GM12878 (cell line): ENCODE measurements at regions not wholly inside any gene's neighbourhood (a gene's known extent, or its start where the extent isn't known, plus 50 kb on each side); places are given as distances from the start of the nearest gene placed in this dataset.

ENCODE experiments used
- ATAC-seq: fragments of 200-7000 bp; cut with Tn5 transposase; 3 replicates; pipeline ENCODE4 v1.9.1; 2020; ENCODE audit warnings: mild to moderate bottlenecking, moderate library complexity
- BruUV-seq: library from RNA; stranded (reverse); fragments of 400-500 nt; replicated peaks from 2 replicates; lab custom pipeline; 2021; lab: Mats Ljungman, UMichigan
- CTCF ChIA-PET: fragments of 300-600 bp; sonication (Branson Sonifier 250); formaldehyde crosslinking; extraction: SDS; loops from one replicate; lab custom pipeline; 2021; ENCODE audit warnings: inconsistent platforms; lab: Yijun Ruan, JAX
- POLR2A ChIA-PET: fragments of 350-600 bp; formaldehyde crosslinking; extraction: SDS; loops from one replicate; lab custom pipeline; 2021; ENCODE audit warnings: inconsistent platforms; lab: Charles Lee
- RAD21 ChIA-PET: fragments of 300-600 bp; sonication (Branson Sonifier 250); formaldehyde crosslinking; loops from one replicate; lab custom pipeline; 2023; ENCODE audit warnings: antibody characterized with exemption; ENCODE audit not compliant: unreplicated experiment; lab: Charles Lee
- SMC1A ChIA-PET: fragments of 300-600 bp; sonication (Branson Sonifier 250); formaldehyde crosslinking; loops from one replicate; lab custom pipeline; 2023; ENCODE audit not compliant: unreplicated experiment, uncharacterized antibody; lab: Charles Lee
- DNase-seq: peaks from one replicate; pipeline ENCODE4 v3.0.0-alpha.2; 2011; ENCODE audit warnings: low read depth, low spot score
- FAIRE-seq: peaks from 3 replicates; lab custom pipeline; 2011; peaks lifted over from hg19 to GRCh38; lab: Jason Lieb, UNC
- H2AFZ ChIP-seq: 2 replicates; pipeline ENCODE4 v1.6.0; 2011; ENCODE audit warnings: low read depth, low read length, control low read depth; ENCODE audit not compliant: control insufficient read depth
- H3K27ac ChIP-seq: 2 replicates; pipeline ENCODE4 v1.5.1; 2011; ENCODE audit warnings: control low read depth; ENCODE audit not compliant: control insufficient read depth, insufficient read depth
- H3K27me3 ChIP-seq, 2 experiments: replicated peaks in 1 of 2; 2 replicates each; pipeline versions ENCODE4 v1.6.0 to v1.6.1; 2011; ENCODE audit warnings: low read length in 1 of 2; ENCODE audit not compliant: control insufficient read depth in 2 of 2, insufficient read depth in 2 of 2
- H3K36me3 ChIP-seq, 2 experiments: 2 replicates each; pipeline ENCODE4 v1.5.1; 2011; ENCODE audit warnings: low read length in 1 of 2; ENCODE audit not compliant: control insufficient read depth in 2 of 2, insufficient read depth in 2 of 2
- H3K4me1 ChIP-seq: 2 replicates; pipeline ENCODE4 v1.6.1; 2011; ENCODE audit warnings: mild to moderate bottlenecking, low read length, moderate library complexity, mixed read lengths; ENCODE audit not compliant: control insufficient read depth, insufficient read depth
- H3K4me2 ChIP-seq: 2 replicates; pipeline ENCODE4 v1.6.0; 2011; ENCODE audit warnings: control low read depth; ENCODE audit not compliant: control insufficient read depth, insufficient read depth
- H3K4me3 ChIP-seq: fragments of 200-600 bp; sonication (generic); 2 replicates; pipeline ENCODE4 v1.5.1; 2016
- H3K79me2 ChIP-seq: 2 replicates; pipeline ENCODE4 v1.6.0; 2011; ENCODE audit warnings: low read length; ENCODE audit not compliant: control insufficient read depth, insufficient read depth
- H3K9ac ChIP-seq: 2 replicates; pipeline ENCODE4 v1.8.0; 2011; ENCODE audit warnings: low read length, control low read depth, mixed read lengths; ENCODE audit not compliant: control insufficient read depth, insufficient read depth
- H3K9me3 ChIP-seq: replicated peaks from 3 replicates; pipeline ENCODE4 v1.5.1; 2011; ENCODE audit warnings: mild to moderate bottlenecking, low read length; ENCODE audit not compliant: control insufficient read depth, insufficient read depth
- H4K20me1 ChIP-seq: 2 replicates; pipeline ENCODE4 v1.6.0; 2011; ENCODE audit not compliant: control insufficient read depth, insufficient read depth
- CUX1 ChIP-seq: IDR thresholded peaks from 2 replicates; pipeline ENCODE4 v1.6.1; 2012; ENCODE audit warnings: improper control_type of control experiment, low read depth, low read length; ENCODE audit not compliant: insufficient replicate concordance
- LARP7 ChIP-seq: fragments of 450-650 bp; IDR thresholded peaks from 2 replicates; pipeline ENCODE4 v1.6.1; 2017; ENCODE audit warnings: mild to moderate bottlenecking
- MLLT1 ChIP-seq: fragments of 450-650 bp; IDR thresholded peaks from 2 replicates; pipeline ENCODE4 v1.6.1; 2016; ENCODE audit warnings: mild to moderate bottlenecking
- MYC ChIP-seq: IDR thresholded peaks from 2 replicates; pipeline ENCODE4 v1.6.1; 2011; ENCODE audit warnings: mild to moderate bottlenecking, low read length, moderate library complexity, inconsistent platforms; ENCODE audit not compliant: insufficient read depth, insufficient replicate concordance, insufficient read length, severe bottlenecking
- NR2C2 ChIP-seq: IDR thresholded peaks from 2 replicates; pipeline ENCODE4 v1.6.1; 2011; ENCODE audit warnings: borderline replicate concordance, low read depth; ENCODE audit not compliant: control insufficient read depth, insufficient read length
- RELB ChIP-seq: fragments of 450-650 bp; IDR thresholded peaks from 2 replicates; pipeline ENCODE4 v1.6.1; 2017; ENCODE audit warnings: low read depth, mild to moderate bottlenecking, moderate library complexity
- STAT3 ChIP-seq: IDR thresholded peaks from 2 replicates; pipeline ENCODE4 v1.6.1; 2011; ENCODE audit warnings: low read depth, low read length, improper control_type of control experiment
- TARDBP ChIP-seq: IDR thresholded peaks from 2 replicates; pipeline ENCODE4 v1.6.1; 2016; ENCODE audit warnings: borderline replicate concordance
- ZNF592 ChIP-seq: fragments of 450-650 bp; IDR thresholded peaks from 2 replicates; pipeline ENCODE4 v1.6.1; 2017; ENCODE audit warnings: mild to moderate bottlenecking, moderate library complexity
- WGBS: methylation state at CpG from one replicate; pipeline ENCODE4 v1.1.6; 2016; ENCODE audit warnings: low lambda C conversion rate; ENCODE audit not compliant: insufficient replicate concordance, insufficient coverage; ENCODE audit errors: missing lambda C conversion rate; 5-methylcytosine and 5-hydroxymethylcytosine counted together
- in situ Hi-C: fragments of 300-500 bp; cut with MboI; formaldehyde crosslinking; loops from 9 replicates; pipeline ENCODE4 v1.14.3; 2018; ENCODE audit warnings: mixed read lengths
- intact Hi-C: fragments of 100-400 bp; cut with micrococcal nuclease; formaldehyde crosslinking; loops from one replicate; pipeline ENCODE4 v1.14.2; 2022; ENCODE audit not compliant: unreplicated experiment

- Histone ChIP-seq H3K4me3 (no peak overlapping the region), H3K27ac (no peak overlapping the region), H3K36me3 (no peaks in the 10 kb centered on the region), H3K4me1 (no peaks in the 10 kb centered on the region), H4K20me1 (no peaks in the 10 kb centered on the region), H3K9me3 (no peaks in the 10 kb centered on the region), H3K27me3 (peaks cover 0 to 2% of the 10 kb centered on the region in 2 experiments; a peak in 2 of 4 replicates), H3K79me2 (no peaks in the 10 kb centered on the region), H2AFZ (no peak overlapping the region), H3K4me2 (no peak overlapping the region), H3K9ac (no peak overlapping the region)
- FAIRE-seq (no peak), ATAC-seq (no peak), DNase-seq (no peak)
- no TSS peak for BruUV-seq
- RAD21 ChIA-PET = no interaction called here
- 20% methylated on average over 17 of the region's 17 CpGs for WGBS
- CTCF ChIA-PET = no interaction called here
- POLR2A ChIA-PET = no interaction called here
- intact Hi-C loops (no loop called here), in situ Hi-C loops (no loop called here)
- SMC1A ChIA-PET = no interaction called here
- TF ChIP-seq ZNF592 (no peak), RELB (no peak), MLLT1 (no peak), NR2C2 (no peak), TARDBP (no peak), MYC (no peak), LARP7 (no peak), CUX1 (no peak), STAT3 (no peak)
Observed at GRCh38 chr14:101466456-101467180, 94.7 kb upstream of the DIO3 start.
